ENCODE measurements at regions not wholly inside any gene's neighbourhood (a gene's known extent, or its start where the extent isn't known, plus 50 kb on each side); places are given as distances from the start of the nearest gene placed in this dataset.
"Not testable (repeated sequence)": the region's sequence is repeated elsewhere in the genome, so short reads cannot be mapped to it uniquely, and the experiment has no call there.

GRCh38 chr9:85137696-85138095, 468.2 kb downstream of the NTRK2 start:
- DNase-seq = no peak

- DNase-seq = no peak
Observed at GRCh38 chr9:85136987-85137386, 467.5 kb downstream of the NTRK2 start.

- DNase-seq = no peak
Observed at GRCh38 chr9:85136507-85136906, 467.0 kb downstream of the NTRK2 start.

- DNase-seq = no peak
Observed at GRCh38 chr9:85130764-85131163, 461.2 kb downstream of the NTRK2 start.

- DNase-seq = no peak
Observed at GRCh38 chr9:85130260-85130659, 460.7 kb downstream of the NTRK2 start.

- DNase-seq = no peak
Observed at GRCh38 chr9:85129514-85129913, 460.0 kb downstream of the NTRK2 start.

- no peak for DNase-seq
Observed at GRCh38 chr9:85118990-85119755, 449.6 kb downstream of the NTRK2 start.

- no peak for DNase-seq
Observed at GRCh38 chr9:85117831-85118230, 448.3 kb downstream of the NTRK2 start.

- DNase-seq = no peak
Observed at GRCh38 chr9:85115473-85115872, 445.9 kb downstream of the NTRK2 start.

GRCh38 chr9:85114799-85115198, 445.3 kb downstream of the NTRK2 start:
- no peak for DNase-seq

GRCh38 chr9:85112933-85113418, 443.4 kb downstream of the NTRK2 start:
- no peak for DNase-seq

GRCh38 chr9:85112391-85112790, 442.9 kb downstream of the NTRK2 start:
- DNase-seq = no peak

GRCh38 chr9:85108746-85109145, 439.2 kb downstream of the NTRK2 start:
- DNase-seq = no peak

- DNase-seq = no peak
Observed at GRCh38 chr9:85108229-85108628, 438.7 kb downstream of the NTRK2 start.

GRCh38 chr9:85089188-85089969, 419.9 kb downstream of the NTRK2 start:
- no peak for DNase-seq

GRCh38 chr9:85081963-85082362, 412.4 kb downstream of the NTRK2 start:
- no peak for DNase-seq

GRCh38 chr9:85079349-85079748, 409.8 kb downstream of the NTRK2 start:
- no peak for DNase-seq

- no peak for DNase-seq
Observed at GRCh38 chr9:85077944-85078343, 408.4 kb downstream of the NTRK2 start.

GRCh38 chr9:85077146-85077545, 407.6 kb downstream of the NTRK2 start:
- DNase-seq = not testable (repeated sequence)

All from activated CD8-positive, alpha-beta memory T cell treated with anti-CD3 and anti-CD28 coated beads, Interleukin-2, amount 50 U/mL, for 4 hours (primary cell).